Gastroesophageal sphincter (tissue), 3 donors: ENCODE measurements at regions not wholly inside any gene's neighbourhood (a gene's known extent, or its start where the extent isn't known, plus 50 kb on each side); places are given as distances from the start of the nearest gene placed in this dataset.

Experiments
- CTCF ChIP-seq, 4 experiments: fragments of 200-600 bp in 2 of 4; fragments of 450-650 bp in 2 of 4; sonication (generic) in 1 of 4; IDR thresholded peaks; one replicate each; pipeline ENCODE4 v1.5.1; 2017 to 2019; ENCODE audit warnings: antibody characterized with exemption in 4 of 4, mild to moderate bottlenecking in 2 of 4, moderate library complexity in 2 of 4
- EP300 ChIP-seq: sonication (generic); formaldehyde crosslinking; IDR thresholded peaks from one replicate; pipeline ENCODE4 v1.6.1; 2017; ENCODE audit warnings: antibody characterized with exemption, mild to moderate bottlenecking
- POLR2A ChIP-seq, 2 donors: fragments of 450-650 bp; IDR thresholded peaks; one replicate each; pipeline ENCODE4 v1.6.1; 2017; ENCODE audit warnings: antibody characterized with exemption in 2 of 2, mild to moderate bottlenecking in 2 of 2, moderate library complexity in 1 of 2
- POLR2AphosphoS5 ChIP-seq: sonication (generic); formaldehyde crosslinking; IDR thresholded peaks from one replicate; pipeline ENCODE4 v1.6.1; 2017; ENCODE audit warnings: antibody characterized with exemption

DNA sequence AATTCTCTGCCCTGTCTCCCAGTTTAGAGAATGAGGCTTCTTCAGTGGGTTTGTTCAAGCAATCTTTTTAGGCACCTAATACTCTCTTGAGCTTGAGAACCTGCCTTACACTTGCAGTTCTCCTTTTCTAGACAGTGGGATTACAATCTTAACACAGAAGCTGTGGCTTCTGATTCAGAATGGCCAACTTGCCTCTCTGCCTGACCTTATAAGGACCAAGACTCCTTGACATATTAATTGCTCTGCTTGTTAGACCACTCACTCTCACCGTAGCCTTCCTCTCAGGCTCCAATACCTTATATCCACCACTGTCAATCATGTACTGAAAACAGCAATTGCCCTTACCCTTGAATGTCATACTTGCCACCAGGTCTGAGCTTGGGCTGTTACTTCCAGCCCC lies 338.7 kb upstream of the MAOA start:
- TF ChIP-seq EP300, result no peak
- no peak for TF ChIP-seq CTCF (IDR thresholded peaks at IDR 0.05)
- TF ChIP-seq POLR2A (IDR thresholded peaks at IDR 0.05), result no peak
- no peak for TF ChIP-seq POLR2AphosphoS5
